ENCODE measurements at regions not wholly inside any gene's neighbourhood (a gene's known extent, or its start where the extent isn't known, plus 50 kb on each side); places are given as distances from the start of the nearest gene placed in this dataset.

- no peak overlapping the region for H3K4me3 Mint-ChIP-seq
- no peaks in the 10 kb centered on the region for H3K36me3 Mint-ChIP-seq (ENCODE audit: low read depth)
- no peaks in the 10 kb centered on the region for H3K9me3 Mint-ChIP-seq
- no peaks in the 10 kb centered on the region for H3K27me3 Mint-ChIP-seq (ENCODE audit: low read depth)
- no peaks in the 10 kb centered on the region for H3K4me1 Mint-ChIP-seq
- no peak overlapping the region for H3K27ac Mint-ChIP-seq
- TF ChIP-seq, protein P1, sequence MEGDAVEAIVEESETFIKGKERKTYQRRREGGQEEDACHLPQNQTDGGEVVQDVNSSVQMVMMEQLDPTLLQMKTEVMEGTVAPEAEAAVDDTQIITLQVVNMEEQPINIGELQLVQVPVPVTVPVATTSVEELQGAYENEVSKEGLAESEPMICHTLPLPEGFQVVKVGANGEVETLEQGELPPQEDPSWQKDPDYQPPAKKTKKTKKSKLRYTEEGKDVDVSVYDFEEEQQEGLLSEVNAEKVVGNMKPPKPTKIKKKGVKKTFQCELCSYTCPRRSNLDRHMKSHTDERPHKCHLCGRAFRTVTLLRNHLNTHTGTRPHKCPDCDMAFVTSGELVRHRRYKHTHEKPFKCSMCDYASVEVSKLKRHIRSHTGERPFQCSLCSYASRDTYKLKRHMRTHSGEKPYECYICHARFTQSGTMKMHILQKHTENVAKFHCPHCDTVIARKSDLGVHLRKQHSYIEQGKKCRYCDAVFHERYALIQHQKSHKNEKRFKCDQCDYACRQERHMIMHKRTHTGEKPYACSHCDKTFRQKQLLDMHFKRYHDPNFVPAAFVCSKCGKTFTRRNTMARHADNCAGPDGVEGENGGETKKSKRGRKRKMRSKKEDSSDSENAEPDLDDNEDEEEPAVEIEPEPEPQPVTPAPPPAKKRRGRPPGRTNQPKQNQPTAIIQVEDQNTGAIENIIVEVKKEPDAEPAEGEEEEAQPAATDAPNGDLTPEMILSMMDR (IDR thresholded peaks at IDR 0.05; ENCODE audit: unreplicated experiment in 3 of 3): no peak
Observed at GRCh38 chr6:54516321-54516720, 208.1 kb downstream of the TINAG start.

GRCh38 chr6:54519161-54519560 is 210.9 kb downstream of the TINAG start:
- Mint-ChIP-seq H3K27ac (no peak overlapping the region), H3K4me1 (no peaks in the 10 kb centered on the region), H3K4me3 (no peak overlapping the region), H3K36me3 (ENCODE audit: low read depth) (no peaks in the 10 kb centered on the region), H3K27me3 (ENCODE audit: low read depth) (no peaks in the 10 kb centered on the region), H3K9me3 (no peaks in the 10 kb centered on the region)
- TF ChIP-seq, protein P1 (IDR thresholded peaks at IDR 0.05; ENCODE audit: unreplicated experiment in 3 of 3): no peak

DNA sequence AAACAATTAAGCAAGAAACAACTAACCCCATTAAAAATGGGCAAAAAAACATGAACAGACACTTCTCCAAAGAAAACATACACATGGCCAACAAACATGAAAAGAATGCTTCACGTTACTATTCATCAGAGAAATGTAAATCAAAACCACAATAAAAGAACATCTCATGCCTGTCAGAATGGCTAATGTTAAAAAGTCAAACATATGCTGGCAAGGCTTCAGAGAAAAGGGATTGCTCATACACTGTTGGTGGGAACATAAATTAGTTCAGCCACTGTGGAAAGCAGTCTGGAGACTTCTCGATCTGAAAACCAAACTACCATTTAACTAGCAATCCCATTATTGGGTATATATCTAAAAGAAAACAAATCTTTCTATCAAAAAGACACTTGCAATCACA is 217.5 kb downstream of the TINAG start:
- H3K4me1 Mint-ChIP-seq: no peaks in the 10 kb centered on the region
- no peak overlapping the region for H3K27ac Mint-ChIP-seq

GRCh38 chr6:54533567-54533966 is 225.3 kb downstream of the TINAG start:
- no peaks in the 10 kb centered on the region for H3K36me3 Mint-ChIP-seq (ENCODE audit: low read depth)

More for the DNA sequence above, 217.5 kb downstream of the TINAG start:
- H3K4me3 Mint-ChIP-seq: no peak overlapping the region
- H3K9me3 Mint-ChIP-seq: peaks cover 12% of the 10 kb centered on the region
- H3K27me3 Mint-ChIP-seq (ENCODE audit: low read depth): no peaks in the 10 kb centered on the region
- TF ChIP-seq, protein P1 (IDR thresholded peaks at IDR 0.05; ENCODE audit: unreplicated experiment in 3 of 3): no peak
- H3K36me3 Mint-ChIP-seq (ENCODE audit: low read depth): no peaks in the 10 kb centered on the region

DNA sequence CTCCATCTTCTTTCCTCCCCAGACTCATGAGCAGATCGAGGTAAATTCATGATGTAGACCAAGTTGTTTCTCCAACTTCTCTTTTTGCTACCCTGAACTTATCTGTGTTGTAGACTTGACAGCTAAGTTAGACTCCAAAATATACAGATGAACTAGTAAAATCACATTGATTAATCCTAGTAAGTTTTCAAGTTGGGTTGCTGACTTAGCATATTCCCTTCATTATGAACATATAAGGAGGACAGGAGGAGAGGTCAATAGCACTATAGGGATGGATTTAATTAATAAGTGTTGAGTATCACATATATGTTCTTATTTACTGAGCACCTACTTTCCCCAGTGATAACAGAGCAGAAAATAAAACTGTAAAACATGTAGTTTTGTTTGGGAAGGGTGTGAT is 227.3 kb downstream of the TINAG start:
- Mint-ChIP-seq H3K36me3 (ENCODE audit: low read depth) (no peaks in the 10 kb centered on the region), H3K4me3 (no peak overlapping the region), H3K27me3 (ENCODE audit: low read depth) (no peaks in the 10 kb centered on the region), H3K27ac (no peak overlapping the region), H3K9me3 (no peaks in the 10 kb centered on the region), H3K4me1 (no peaks in the 10 kb centered on the region)
- TF ChIP-seq, protein P1 (IDR thresholded peaks at IDR 0.05; ENCODE audit: unreplicated experiment in 3 of 3): no peak

More at GRCh38 chr6:54533567-54533966, 225.3 kb downstream of the TINAG start:
- Mint-ChIP-seq H3K27ac (no peak overlapping the region), H3K27me3 (ENCODE audit: low read depth) (no peaks in the 10 kb centered on the region), H3K9me3 (peaks cover under 1% of the 10 kb centered on the region), H3K4me3 (no peak overlapping the region), H3K4me1 (no peaks in the 10 kb centered on the region)
- TF ChIP-seq, protein P1 (IDR thresholded peaks at IDR 0.05; ENCODE audit: unreplicated experiment in 3 of 3): no peak

GRCh38 chr6:54541541-54541940 is 233.3 kb downstream of the TINAG start:
- TF ChIP-seq, protein P1 (IDR thresholded peaks at IDR 0.05; ENCODE audit: unreplicated experiment in 3 of 3): no peak
- no peaks in the 10 kb centered on the region for H3K9me3 Mint-ChIP-seq
- no peak overlapping the region for H3K27ac Mint-ChIP-seq
- no peaks in the 10 kb centered on the region for H3K36me3 Mint-ChIP-seq (ENCODE audit: low read depth)
- no peaks in the 10 kb centered on the region for H3K4me1 Mint-ChIP-seq
- H3K4me3 Mint-ChIP-seq: no peak overlapping the region
- no peaks in the 10 kb centered on the region for H3K27me3 Mint-ChIP-seq (ENCODE audit: low read depth)

Data from nephron (organoid).